Midbrain (tissue), 1 donor: ENCODE measurements at regions not wholly inside any gene's neighbourhood (a gene's known extent, or its start where the extent isn't known, plus 50 kb on each side); places are given as distances from the start of the nearest gene placed in this dataset.
A peak's percentile ranks its signal among the peaks of the same experiment; 100 is the strongest.

Source experiments
- DNase-seq: peaks from one replicate; lab custom pipeline; 2025; lab: John Stamatoyannopoulos, UW

DNA sequence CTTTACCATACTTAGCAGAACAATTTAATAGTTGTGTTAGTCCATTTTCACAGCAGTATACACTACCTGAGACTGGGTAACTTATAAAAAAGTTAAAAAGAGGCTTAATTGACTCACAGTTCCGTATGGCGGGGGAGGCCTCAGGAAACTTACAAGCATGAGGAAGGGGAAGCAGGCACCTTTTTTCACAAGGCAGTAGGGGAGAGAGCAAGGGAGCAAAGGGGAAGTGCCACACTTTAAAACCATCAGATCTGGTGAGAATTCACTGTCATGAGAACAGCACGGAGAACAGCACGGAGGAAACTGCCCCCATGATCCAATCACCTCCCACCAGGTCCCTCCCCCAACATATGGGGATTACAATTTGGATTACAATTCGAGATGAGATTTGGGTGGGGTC is 269.9 kb downstream of the MTRR start:
- DNase-seq = no peak

DNA sequence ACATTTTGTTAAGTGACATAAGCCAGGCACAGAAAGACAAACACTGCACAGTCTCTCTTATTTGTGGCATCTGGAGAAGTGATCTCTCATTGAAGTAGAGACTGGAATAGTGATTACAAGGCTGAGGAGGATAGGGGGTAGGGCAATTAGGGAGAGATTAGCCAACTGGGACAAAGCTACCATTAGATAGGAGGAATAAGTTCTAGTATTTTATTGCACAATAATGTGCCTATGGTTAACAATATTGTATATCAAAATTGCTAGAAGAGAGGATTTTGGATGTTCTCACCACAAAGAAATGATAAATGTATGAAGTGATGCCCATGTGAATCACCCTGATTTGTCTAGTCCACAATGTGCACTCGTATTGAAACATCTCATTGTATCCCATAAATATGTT is 281.8 kb downstream of the MTRR start:
- no peak for DNase-seq

DNA sequence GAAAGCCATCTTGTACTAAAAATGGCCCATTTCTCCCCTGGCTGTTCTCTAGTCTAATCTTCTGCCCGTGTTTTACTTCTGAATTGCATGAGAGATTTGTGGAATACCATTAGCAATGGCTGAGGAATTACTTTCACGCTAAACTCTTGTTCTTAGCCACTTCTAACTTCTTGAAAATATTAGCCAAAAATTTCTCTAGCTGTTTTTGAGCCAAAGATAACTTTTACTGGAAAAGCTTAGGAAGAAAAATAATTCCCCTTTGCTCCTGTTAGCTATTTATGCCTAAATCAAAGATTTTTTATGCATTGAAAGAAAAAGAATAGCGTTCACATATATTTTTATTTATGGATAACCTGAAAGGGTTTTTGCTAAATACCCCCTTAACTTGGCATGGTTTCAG is 287.8 kb downstream of the MTRR start:
- no peak for DNase-seq

DNA sequence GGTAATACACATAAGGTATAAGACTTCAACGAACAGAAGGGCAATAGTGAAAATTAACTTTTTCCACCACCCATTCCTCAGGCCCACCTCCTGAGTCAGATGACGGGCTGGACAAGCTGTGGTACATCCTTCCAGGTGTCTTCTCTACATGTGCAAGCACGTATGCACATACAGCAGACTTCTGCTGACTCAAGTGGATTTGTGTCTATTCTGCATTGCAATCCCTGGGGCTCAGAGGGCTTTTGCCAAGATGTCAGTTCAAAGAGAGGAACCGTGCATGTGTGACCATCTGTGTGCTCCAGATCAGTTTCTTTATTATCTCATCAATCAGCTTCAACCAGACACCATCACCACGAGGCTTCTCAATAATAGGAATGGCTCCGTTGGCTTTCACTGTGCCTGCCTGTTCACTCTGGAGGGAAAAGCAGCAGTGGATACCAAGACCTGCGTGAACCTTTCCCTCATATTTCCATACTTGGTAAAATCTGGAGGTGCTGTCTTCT is 288.4 kb downstream of the MTRR start:
- no peak for DNase-seq

DNA sequence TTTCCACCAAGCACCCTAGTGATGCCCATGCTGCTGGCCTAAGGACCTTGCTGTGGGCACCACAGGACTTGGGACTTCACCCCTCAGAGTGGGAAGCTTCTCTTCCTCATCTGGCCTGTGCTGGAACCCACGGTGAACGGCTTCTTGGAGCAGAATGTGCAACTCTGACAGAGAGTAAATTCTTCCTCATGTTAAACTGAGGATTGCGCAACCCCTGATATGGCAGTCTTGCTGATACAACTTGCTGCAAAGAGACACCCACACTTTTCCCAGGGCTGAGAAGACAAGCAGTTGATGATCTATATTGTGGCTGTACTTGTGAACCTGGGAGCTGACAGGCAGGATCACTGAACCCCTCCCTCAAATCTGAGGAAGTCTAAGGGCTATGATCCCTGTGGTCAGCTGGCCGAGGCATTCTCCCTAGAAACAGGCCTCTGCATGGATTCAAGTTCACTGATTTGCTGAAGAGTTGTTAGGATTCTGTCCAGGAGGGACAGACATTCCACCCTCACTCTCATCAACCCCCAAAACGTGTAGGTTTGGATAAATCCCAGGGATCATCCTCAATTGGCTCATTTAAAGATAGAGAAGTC is 307.2 kb downstream of the MTRR start:
- DNase-seq = no peak

DNA sequence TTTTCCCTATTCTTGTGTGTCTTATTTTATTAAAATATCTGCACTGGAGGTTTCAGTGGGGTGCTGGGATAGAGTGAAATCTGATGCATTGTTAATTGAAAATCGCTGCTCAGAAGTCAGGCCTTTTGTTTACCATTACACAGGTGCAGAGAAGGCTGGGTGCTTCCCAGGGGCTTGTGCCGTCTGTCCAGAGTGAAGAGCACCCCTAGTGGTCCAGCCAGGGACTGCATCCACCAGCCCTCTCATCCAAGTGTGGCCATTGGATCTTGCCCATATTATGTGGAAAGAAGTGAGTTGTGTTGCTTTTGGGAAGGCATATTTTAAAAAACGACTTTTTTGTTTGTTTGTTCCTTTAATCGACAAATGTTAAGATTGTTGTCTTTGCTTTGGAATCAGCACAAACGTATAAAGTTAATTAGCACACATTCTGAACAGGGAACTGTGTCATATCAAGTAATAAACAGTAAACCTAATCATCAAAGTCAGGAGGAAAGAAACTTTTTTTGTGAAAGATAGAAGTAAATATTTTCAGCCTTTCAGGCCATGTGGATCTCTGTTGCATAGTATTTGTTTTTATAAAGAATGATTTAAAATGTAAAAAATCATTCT is 315.6 kb downstream of the MTRR start:
- peak; percentile 0 for DNase-seq

DNA sequence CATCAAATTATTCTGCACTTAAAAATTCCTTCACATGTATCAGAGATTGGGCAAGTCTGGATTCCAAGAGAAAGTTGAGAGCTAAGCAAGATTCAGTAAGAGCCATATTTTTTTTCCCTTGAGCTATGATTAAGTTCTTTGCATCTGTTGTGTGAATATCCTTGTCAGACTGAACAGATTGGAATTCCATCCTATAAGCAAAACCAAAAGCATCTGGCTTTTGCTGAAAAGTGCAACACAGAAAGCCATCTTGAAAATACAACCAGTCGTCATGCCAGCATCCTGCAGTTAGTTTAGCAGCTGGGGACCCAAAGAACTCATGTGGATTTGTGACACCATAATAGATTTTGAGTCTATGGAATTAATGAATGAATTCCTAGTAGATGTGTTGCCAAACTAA is 316.9 kb downstream of the MTRR start:
- no peak for DNase-seq

DNA sequence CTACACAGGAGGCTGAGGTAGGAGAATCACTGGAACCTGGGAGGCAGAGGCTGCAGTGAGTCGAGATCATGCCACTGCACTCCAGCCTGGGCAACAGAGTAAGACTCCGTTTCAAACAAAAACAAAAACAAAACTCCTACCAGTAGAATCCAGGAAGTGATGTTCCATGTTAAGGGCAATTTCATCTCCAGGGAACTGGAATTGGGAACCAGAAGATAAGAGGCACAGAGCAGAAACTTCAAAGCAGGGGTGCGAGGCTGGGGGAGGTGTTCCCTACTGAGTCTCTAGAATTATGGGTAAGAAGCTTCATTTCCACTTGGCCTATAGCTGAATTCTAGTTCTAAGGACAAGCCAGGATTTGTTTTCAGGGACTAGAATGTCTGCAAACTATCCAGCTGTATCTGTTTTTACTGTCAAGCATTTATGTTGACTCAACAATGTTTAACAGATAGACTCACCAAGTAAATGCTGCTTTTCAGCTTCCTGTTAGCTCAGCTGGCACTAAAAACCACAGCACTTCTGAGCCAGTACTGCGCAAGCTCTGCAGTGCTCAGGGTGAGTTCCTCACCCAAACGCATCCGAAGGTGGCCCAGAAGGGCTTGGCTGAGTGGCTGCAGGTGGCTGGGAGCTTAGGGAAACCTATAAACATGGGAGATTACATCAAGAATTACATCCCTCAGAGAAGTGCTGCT is 320.1 kb downstream of the MTRR start:
- DNase-seq = no peak

DNA sequence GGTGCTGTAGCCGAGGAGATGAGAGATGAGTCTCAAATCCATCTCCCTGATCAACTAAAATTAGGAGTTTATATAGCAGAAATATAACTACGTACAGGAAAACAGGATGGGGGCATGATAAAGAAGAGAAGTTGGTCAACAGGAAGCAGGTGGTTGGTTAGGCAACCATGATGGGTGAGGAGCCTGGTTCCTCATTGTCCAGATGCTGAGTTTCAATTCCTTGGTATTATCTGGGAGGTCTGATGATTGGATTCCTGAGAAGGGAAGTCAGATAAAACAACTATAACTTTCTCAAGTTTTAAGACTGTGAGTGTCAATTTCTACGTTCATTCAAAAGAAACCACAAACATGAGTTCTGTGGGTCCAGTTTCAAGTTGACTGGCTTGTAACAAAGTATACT is 323.9 kb downstream of the MTRR start:
- DNase-seq = no peak

DNA sequence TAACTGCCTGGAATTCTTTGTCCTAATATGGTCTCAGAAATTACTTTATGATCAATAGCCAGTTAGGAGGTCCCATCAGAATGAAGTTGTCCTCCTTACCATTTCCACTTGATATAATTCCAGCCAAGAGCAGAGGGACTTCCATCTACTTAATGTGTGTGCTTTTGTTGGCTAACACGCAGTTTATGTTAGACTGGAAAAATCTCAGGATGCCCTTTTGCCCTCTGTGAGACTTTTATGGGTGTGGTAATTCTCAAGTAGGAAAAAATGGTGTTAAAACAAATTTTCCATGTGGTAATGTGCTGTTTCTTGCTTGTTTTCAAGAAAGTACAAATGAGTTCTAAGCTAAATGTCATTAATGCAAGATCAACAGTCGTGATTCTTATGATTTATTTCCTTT is 327.1 kb downstream of the MTRR start:
- DNase-seq = no peak

DNA sequence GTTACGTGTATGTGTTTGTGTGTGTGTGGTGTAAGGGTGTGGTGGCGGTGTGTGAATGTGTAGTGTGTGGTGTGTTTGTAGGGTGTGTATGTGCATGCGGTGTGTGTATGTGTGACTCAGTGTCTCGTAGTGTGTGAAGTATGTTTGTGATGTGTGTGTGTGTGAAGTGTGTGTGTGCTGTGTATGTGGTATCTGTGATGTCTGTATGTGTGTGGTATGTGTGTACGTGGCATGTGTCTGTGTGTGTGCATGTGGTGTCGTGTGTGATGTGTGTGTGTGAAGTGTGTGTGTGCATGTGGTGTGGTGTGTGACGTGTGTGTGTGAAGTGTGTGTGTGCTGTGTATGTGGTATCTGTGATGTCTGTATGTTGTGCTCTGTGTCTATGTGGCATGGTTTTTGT is 339.4 kb downstream of the MTRR start:
- no peak for DNase-seq

DNA sequence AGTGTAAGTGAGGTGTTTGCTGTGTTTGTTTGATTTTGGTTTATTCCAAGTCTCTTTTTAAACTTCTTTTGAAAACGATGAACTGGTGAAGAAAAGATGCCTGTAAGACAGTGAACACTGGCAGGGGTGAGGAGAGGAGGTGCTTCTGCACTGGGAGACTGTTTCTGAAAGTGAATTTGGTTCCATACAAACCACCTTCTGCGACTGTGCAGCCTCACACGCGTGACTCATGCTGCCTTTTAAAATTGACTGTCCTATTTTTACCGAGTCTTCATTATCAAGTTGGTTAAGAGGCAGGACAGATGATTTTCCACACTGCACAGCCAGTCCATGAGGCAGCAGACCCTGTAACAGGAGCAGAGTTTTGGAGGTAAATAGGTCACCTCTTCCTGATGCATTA is 340.6 kb downstream of the MTRR start:
- DNase-seq = no peak

DNA sequence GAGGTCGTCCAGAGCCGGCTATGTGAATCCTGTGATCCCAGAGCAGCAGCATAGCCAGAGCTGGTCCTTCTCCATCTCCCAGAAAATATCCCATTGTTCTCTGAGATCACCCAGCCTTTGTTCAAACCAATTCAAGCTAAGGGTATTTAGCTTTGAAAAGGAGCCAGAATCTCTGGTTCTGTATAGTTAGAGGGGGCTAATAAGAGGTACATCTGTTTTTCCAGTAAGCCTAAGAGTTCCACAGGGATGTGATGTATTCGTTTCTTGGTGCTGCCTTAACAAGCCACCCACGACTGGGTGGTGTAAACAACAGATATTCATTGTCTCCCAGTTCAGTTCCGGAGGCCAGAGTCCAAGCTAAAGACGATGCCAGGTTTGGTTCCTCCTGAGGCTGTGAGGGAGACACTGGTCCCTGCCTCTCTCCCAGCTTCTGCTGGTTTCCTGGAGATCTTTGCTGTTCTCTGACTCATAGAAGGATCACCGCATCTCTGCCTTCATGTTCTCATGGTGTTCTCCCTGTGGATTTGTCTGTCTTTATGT is 344.8 kb downstream of the MTRR start:
- DNase-seq = peak; percentile 9

DNA sequence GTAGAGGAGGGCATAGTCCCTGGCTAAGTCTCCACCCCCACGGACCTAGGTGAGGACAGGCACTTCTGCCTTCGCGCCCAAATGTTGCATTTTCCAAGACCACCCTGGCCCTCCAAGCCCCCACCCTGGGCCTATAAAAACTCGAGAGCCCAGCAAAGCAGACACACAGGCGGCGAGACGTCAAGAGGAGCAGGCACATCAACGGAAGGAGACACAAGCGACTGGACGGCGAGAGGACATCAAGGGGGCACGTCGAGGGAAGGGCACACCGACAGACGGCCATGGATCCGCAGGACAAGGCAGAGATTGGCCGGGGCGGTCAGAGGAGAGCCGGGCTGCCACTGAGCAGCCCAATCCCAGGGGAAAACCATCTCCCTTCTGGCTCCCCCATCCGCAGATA is 348.0 kb downstream of the MTRR start:
- DNase-seq = no peak

DNA sequence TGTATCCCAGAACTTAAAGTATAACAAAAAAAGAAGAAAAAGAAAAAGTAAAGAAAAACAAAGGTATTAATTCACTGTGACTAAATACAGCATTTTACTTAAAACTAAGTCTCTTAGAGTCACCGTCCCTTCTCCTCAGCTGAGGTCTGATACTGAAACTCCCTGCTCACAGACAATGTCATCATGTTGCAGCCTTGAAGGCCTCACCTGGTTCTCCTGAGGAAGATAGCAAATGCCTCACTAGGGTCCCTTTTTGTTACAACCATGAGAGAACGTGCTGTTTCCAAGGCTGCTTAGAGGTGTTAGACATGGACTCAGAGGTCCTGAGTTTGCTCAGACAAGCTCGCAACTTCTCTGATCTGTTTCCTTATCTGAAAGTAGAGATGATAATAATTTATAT is 357.2 kb downstream of the MTRR start:
- no peak for DNase-seq

DNA sequence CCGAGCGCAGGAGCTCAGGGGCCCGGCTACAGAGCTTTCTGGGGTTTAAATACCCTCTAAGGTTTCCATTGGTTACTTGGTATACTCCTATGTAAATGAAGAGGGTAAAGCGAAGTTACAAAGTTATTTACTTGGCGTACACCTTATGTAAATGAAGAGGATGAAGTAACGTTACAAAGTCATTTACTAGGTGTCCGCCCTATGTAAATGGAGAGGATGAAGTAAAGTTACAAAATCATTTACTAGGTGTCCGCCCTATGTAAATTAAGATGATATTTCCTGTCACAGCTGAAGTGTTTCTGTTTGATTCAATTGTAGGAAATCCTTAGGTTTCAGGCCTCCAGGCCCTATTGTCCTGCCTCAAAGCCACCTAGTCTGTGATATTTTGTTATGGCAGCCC is 358.2 kb downstream of the MTRR start:
- DNase-seq = no peak

DNA sequence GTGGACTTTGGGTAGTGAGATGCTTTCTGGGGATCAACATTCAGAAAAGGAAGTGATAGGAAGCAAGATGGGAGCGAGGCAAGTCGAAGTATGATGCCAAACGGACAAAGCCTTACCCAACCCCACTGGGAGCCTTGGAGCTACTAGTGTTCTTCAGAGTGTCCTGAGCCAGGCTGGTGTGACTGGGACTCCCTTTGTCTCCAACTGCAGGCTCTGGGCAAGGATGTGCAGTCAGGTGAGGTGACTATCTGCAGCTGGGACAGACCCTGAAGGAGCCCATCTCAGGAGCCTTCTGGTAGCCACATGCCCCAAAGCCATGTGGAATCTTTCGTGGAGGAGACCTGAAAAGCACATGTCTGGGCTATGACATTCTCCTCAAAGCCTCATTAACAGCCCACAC is 360.6 kb downstream of the MTRR start:
- no peak for DNase-seq

DNA sequence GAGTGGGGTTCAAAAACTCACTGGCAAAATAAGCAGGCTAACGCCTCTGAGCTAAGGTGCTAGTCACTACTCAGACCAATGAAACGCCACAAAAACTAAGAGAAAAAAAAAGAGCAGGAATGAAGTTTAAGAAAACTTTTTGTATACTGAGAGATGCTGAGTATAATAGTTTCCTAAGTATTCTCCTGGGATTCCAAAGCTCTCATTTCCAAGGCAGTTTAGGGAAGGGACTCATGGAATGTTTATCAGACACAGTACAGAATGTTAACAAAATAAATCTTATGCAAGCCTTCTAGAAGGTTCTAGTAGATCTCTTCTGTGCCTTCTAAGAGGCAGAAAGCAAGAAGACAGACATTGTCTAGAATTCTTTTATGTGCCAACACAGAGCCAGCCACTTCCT is 361.9 kb downstream of the MTRR start:
- DNase-seq = no peak

DNA sequence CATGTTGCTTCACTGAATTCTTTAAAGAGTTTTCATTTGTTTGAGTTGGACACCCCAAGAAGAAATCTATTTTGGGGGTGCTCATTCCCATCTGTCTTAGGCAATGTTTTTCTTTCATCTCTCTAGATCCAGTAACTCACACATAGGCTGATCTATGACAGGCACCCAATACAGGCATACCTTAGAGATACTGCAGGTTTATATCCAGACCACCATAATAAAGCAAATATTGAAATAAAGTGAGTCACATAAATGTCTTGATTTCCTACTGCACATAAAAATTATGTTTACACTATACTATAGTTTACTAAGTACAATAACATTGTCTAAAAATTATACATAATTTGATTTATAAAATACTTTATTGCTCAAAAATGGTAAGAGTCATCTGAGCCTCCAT is 364.5 kb downstream of the MTRR start:
- no peak for DNase-seq

DNA sequence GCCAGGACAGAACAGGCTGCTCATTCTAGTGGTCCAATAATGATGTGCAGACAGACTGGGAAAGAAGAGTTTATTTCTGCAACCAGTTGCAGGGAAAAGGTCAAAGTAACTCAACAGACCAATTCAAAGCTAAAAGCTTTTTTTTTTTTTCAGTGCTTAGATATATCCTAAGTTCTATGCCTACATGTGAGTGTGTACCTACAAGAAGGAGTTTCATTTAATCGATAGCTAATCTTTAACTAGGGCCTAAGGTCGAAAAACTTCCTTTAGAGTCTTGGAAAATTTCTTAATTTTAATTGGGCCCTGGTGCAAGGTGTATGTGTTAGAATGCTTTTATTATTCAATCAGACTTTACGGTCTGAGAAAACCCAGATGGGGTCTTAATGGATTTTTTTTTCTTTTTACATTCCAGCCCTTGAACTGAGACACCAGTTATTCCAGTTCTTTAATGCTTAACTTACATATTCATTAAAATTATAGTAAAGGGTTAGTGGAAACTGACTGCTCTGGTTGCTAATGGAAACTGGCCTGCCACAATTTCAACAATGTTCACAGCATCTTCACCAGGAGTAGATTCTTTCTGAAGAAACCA is 365.3 kb downstream of the MTRR start:
- no peak for DNase-seq

DNA sequence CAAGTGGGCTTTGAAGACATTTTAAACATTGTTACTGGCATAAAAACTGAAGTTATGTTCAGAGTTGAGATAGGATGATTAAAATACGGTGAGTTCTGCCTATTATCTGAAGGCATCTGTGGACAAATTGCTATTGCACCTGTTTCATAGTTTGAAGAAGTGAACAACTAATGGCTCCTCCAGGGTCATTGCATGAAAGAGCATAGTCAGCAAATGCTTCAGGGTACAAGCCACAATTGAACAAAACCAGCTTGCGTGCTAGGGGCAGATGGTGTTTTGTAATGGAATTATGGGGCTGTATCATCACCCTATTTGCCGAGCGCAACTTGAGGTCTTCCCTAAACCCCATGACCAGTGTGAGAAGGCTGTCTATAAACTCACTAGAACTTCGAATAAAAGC is 369.1 kb downstream of the MTRR start:
- DNase-seq = no peak

DNA sequence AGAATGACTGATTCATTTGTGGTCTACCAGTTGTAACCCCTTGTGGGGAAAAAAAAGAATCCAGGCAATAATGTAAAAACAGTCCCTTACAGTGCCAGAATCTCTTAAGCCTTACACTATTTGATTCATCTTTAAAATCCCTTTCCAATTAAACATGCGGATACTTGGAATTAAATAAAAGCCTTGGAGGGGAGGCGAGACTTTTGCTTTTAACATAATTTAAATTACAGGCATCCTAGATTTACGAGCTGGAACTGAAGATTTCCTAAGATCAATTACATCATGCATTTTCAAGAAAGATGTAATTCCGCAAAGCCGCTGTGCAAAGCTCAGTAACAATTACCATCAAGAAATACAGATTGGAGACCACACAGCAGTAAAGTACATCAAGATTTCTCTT is 370.2 kb downstream of the MTRR start:
- DNase-seq = no peak

DNA sequence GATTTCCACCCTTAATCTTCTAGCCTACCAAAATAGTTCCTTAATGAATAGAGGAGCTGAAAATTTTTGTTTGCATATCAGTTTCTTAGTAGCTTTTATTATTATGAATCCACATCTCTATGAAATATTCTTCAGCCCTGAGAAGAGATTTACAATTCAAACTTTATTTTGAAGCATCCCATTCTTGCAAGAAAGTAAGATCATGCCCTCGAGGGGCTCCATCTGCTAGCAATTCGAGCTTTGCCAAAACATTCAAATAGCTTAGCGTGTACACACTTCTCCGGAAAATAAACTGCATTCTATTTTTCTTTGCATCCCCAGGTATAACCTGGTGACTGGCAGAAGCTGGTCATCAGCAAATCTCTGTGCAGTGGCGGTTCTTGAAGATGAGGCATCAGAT is 370.7 kb downstream of the MTRR start:
- no peak for DNase-seq
